ENCODE measurements at regions not wholly inside any gene's neighbourhood (a gene's known extent, or its start where the extent isn't known, plus 50 kb on each side); places are given as distances from the start of the nearest gene placed in this dataset.

GRCh38 chr10:109696981-109697775 is 226.1 kb downstream of the XPNPEP1 start:
- TF ChIP-seq NFIC (IDR thresholded peaks at IDR 0.05): no peak
- no peak for TF ChIP-seq TCF12 (IDR thresholded peaks at IDR 0.05; ENCODE audit: low read depth)
- no peak for TF ChIP-seq YY1 (IDR thresholded peaks at IDR 0.05; ENCODE audit: low read depth)
- TF ChIP-seq REST (IDR thresholded peaks at IDR 0.05; ENCODE audit: low read depth): no peak
- TF ChIP-seq TAF1 (IDR thresholded peaks at IDR 0.05; ENCODE audit: low read depth): no peak
- TF ChIP-seq CREB1 (IDR thresholded peaks at IDR 0.05; ENCODE audit: low read depth): no peak
- no peak for TF ChIP-seq MAX (IDR thresholded peaks at IDR 0.05)
- TF ChIP-seq EGR1 (IDR thresholded peaks at IDR 0.05): no peak
- no peak for TF ChIP-seq RAD21 (IDR thresholded peaks at IDR 0.05; ENCODE audit: low read depth)
- no peak for TF ChIP-seq TEAD4 (IDR thresholded peaks at IDR 0.05)
- TF ChIP-seq EP300 (IDR thresholded peaks at IDR 0.05; ENCODE audit: borderline replicate concordance): no peak
- TF ChIP-seq CEBPB (IDR thresholded peaks at IDR 0.05): no peak

Measured in Ishikawa (cell line).